Right atrium auricular region (tissue), 2 donors: ENCODE measurements at regions not wholly inside any gene's neighbourhood (a gene's known extent, or its start where the extent isn't known, plus 50 kb on each side); places are given as distances from the start of the nearest gene placed in this dataset.

Source experiments
- DNase-seq: peaks from one replicate; pipeline ENCODE4 v3.0.0-alpha.2; 2019; ENCODE audit warnings: low spot score
- H3K27ac ChIP-seq, 2 donors: fragments of 200-600 bp; sonication (generic); 1 replicate in 1 of 2; 2 replicates in 1 of 2; pipeline ENCODE4 v1.5.1; 2016 to 2019
- H3K27me3 ChIP-seq, 2 donors: fragments of 200-600 bp; sonication (generic); one replicate each; pipeline versions ENCODE4 v1.5.1 to v1.6.0; 2017 to 2019
- H3K36me3 ChIP-seq: fragments of 200-600 bp; sonication (generic); one replicate; pipeline ENCODE4 v1.5.1; 2016
- H3K4me1 ChIP-seq, 2 donors: fragments of 200-600 bp; sonication (generic); one replicate each; pipeline versions ENCODE4 v1.5.1 to v1.6.0; 2017 to 2019
- H3K4me3 ChIP-seq, 2 donors: fragments of 200-600 bp; sonication (generic); 1 replicate in 1 of 2; 2 replicates in 1 of 2; pipeline ENCODE4 v1.5.1; 2017 to 2019; ENCODE audit warnings: mild to moderate bottlenecking in 1 of 2, moderate library complexity in 1 of 2
- H3K9me3 ChIP-seq, 2 donors: fragments of 200-600 bp; sonication (generic); one replicate each; pipeline ENCODE4 v1.5.1; 2019
- TF ChIP-seq, protein P1 (sequence below), 2 donors: fragments of 200-600 bp; sonication (generic); IDR thresholded peaks; one replicate each; pipeline ENCODE4 v1.5.1; 2019; ENCODE audit warnings: antibody characterized with exemption in 2 of 2

DNA sequence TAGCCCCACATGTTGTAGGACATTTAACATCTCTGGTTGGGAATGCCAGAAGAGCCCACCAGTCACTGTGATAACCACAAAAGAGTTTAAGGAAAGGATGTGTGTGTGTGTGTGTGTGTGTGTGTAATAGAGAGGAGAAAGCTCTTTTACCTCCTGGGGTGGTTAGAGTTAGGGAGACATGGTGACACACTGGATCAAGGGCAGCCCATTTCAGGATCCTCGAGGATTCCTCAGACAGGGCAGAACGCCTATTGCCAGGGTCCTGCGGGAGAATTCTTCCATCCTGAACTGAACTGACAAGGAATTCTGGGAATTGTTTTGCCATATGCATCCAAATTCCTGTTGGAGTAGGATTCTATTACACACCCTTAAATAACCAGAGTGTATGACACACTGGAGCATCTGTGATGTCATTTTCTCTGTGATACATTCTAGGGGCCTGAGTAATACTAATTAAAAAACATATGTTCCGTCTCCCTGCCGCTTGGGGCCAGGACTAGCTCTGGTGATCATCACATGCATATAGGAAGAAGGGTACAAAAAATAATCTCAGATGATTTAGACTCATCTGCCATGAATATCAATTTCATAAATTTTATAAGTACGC lies 156.4 kb upstream of the MMADHC start:
- H3K9me3 ChIP-seq, result no peaks in the 10 kb centered on the region
- H3K36me3 ChIP-seq, result no peaks in the 10 kb centered on the region
- TF ChIP-seq, protein P1, sequence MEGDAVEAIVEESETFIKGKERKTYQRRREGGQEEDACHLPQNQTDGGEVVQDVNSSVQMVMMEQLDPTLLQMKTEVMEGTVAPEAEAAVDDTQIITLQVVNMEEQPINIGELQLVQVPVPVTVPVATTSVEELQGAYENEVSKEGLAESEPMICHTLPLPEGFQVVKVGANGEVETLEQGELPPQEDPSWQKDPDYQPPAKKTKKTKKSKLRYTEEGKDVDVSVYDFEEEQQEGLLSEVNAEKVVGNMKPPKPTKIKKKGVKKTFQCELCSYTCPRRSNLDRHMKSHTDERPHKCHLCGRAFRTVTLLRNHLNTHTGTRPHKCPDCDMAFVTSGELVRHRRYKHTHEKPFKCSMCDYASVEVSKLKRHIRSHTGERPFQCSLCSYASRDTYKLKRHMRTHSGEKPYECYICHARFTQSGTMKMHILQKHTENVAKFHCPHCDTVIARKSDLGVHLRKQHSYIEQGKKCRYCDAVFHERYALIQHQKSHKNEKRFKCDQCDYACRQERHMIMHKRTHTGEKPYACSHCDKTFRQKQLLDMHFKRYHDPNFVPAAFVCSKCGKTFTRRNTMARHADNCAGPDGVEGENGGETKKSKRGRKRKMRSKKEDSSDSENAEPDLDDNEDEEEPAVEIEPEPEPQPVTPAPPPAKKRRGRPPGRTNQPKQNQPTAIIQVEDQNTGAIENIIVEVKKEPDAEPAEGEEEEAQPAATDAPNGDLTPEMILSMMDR (IDR thresholded peaks at IDR 0.05), result no peak
- no peaks in the 10 kb centered on the region for H3K4me1 ChIP-seq
- H3K4me3 ChIP-seq, result no peak overlapping the region
- no peaks in the 10 kb centered on the region for H3K27me3 ChIP-seq
- no peak for DNase-seq
- no peak overlapping the region for H3K27ac ChIP-seq

DNA sequence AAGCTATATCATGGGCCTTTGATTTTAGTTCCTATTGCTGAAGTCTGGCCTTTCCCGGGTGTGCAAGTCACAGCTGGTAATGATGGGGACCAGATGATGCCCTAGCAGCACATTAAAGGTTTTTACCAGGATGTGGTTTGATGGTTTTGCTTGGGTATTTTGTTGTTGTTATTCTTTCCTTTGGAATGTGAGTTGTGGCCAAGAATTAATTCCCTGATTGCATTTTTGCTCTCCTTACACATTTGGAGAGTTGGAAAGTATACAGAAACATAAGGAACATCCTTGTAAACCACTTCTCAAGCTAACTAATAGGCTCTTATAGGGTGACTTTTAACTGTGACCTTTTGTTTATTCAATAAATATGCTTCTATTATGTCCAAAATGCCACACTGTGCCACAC lies 154.1 kb upstream of the MMADHC start:
- Histone ChIP-seq H3K27ac (no peak overlapping the region), H3K9me3 (no peaks in the 10 kb centered on the region), H3K27me3 (no peaks in the 10 kb centered on the region), H3K4me3 (no peak overlapping the region), H3K4me1 (no peaks in the 10 kb centered on the region), H3K36me3 (no peaks in the 10 kb centered on the region)
- no peak for DNase-seq
- TF ChIP-seq, protein P1 (IDR thresholded peaks at IDR 0.05), result no peak

DNA sequence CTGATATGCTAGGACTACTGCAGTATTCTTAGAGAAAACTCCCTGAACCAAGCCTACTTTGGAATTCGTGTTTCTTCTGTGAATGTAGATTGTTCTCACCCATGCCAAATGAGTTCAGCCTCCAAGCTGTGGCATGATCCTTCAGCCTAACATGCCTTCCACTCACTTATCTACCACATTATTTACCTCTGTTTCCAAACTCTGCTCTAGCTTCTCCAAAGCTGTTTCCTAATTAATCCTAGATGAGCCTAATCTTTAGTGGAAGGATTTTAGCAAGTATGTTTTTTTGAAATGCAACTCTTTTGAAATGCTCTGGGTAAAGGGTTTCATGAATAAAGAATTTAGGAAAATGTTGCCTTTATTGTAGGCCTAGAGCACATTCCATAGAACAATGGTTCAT lies 152.9 kb upstream of the MMADHC start:
- no peak overlapping the region for H3K27ac ChIP-seq
- no peaks in the 10 kb centered on the region for H3K9me3 ChIP-seq
- H3K36me3 ChIP-seq, result no peaks in the 10 kb centered on the region
- no peak overlapping the region for H3K4me3 ChIP-seq
- no peaks in the 10 kb centered on the region for H3K27me3 ChIP-seq
- no peaks in the 10 kb centered on the region for H3K4me1 ChIP-seq
- TF ChIP-seq, protein P1 (IDR thresholded peaks at IDR 0.05), result no peak
- DNase-seq, result no peak

- no peaks in the 10 kb centered on the region for H3K27me3 ChIP-seq
- TF ChIP-seq, protein P1 (IDR thresholded peaks at IDR 0.05), result no peak
- no peaks in the 10 kb centered on the region for H3K9me3 ChIP-seq
- DNase-seq, result no peak
- no peak overlapping the region for H3K27ac ChIP-seq
- H3K4me3 ChIP-seq, result no peak overlapping the region
- H3K4me1 ChIP-seq, result no peaks in the 10 kb centered on the region
- no peaks in the 10 kb centered on the region for H3K36me3 ChIP-seq
These were observed 152.3 kb upstream of the MMADHC start for GRCh38 chr2:149739883-149740265.

DNA sequence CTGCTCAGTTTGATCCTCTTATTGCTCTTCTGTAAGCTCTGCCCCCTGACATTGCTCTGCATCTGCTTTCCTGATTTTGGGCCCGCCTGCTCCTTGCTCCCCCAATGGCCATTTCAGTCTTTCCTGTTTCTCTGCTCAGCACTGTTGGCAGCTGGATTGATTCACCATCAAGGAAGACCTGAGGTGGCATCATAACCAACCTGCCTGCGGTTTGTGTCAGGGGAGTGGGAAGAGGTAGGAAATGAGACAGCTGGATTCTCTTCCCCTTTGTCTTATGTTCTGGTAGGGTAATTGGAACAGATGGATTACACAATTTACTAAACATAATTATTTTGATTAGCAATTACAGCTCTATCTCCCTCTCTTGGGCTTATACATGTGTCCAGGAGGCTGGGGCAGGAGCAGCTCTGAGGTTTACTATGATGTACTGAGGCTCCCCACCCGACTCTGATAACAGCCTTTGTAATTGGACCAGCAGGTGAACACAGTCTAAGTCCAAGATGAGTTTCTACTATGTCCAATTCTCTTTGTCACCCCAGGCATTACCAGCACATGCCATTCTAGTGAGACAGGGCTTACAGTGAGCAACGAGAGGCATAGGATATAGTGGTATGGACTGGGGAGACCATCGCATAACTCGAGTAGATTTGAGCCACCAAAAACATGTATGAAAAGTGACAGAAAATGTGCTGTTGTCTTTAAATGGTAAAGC lies 151.8 kb upstream of the MMADHC start:
- Histone ChIP-seq H3K4me1 (no peaks in the 10 kb centered on the region), H3K27me3 (no peaks in the 10 kb centered on the region), H3K9me3 (no peaks in the 10 kb centered on the region), H3K36me3 (no peaks in the 10 kb centered on the region), H3K4me3 (no peak overlapping the region), H3K27ac (no peak overlapping the region)
- TF ChIP-seq, protein P1 (IDR thresholded peaks at IDR 0.05), result no peak
- DNase-seq, result no peak

- Histone ChIP-seq H3K4me3 (no peak overlapping the region), H3K4me1 (no peaks in the 10 kb centered on the region), H3K27me3 (no peaks in the 10 kb centered on the region), H3K9me3 (no peaks in the 10 kb centered on the region), H3K27ac (no peak overlapping the region), H3K36me3 (no peaks in the 10 kb centered on the region)
- TF ChIP-seq, protein P1 (IDR thresholded peaks at IDR 0.05), result no peak
- DNase-seq, result no peak
These were observed 151.2 kb upstream of the MMADHC start for GRCh38 chr2:149738767-149739166.
